GM12878 (cell line): ENCODE measurements at regions not wholly inside any gene's neighbourhood (a gene's known extent, or its start where the extent isn't known, plus 50 kb on each side); places are given as distances from the start of the nearest gene placed in this dataset.

Experiments
- BCL11A ChIP-seq: IDR thresholded peaks from 2 replicates; pipeline ENCODE4 v1.6.1; 2011; ENCODE audit warnings: low read depth, low read length
- EP300 ChIP-seq, 2 experiments: fragments of 150-350 bp in 1 of 2; IDR thresholded peaks; 2 replicates each; pipeline ENCODE4 v1.6.1; 2011 to 2012; ENCODE audit warnings: low read depth in 2 of 2, low read length in 2 of 2, borderline replicate concordance in 1 of 2, improper control_type of control experiment in 1 of 2, inconsistent platforms in 1 of 2; ENCODE audit not compliant: control insufficient read depth in 1 of 2
- EZH2 ChIP-seq: IDR thresholded peaks from 2 replicates; pipeline ENCODE4 v1.6.1; 2012; ENCODE audit warnings: low read depth, mild to moderate bottlenecking, control low read depth, inconsistent platforms, low read length, borderline replicate concordance; ENCODE audit not compliant: control insufficient read depth
- JUND ChIP-seq: IDR thresholded peaks from 2 replicates; pipeline ENCODE4 v1.6.1; 2012; ENCODE audit warnings: low read depth, mild to moderate bottlenecking, low read length, improper control_type of control experiment, moderate library complexity
- POLR2A ChIP-seq: IDR thresholded peaks from 2 replicates; pipeline ENCODE4 v1.6.1; 2011; ENCODE audit warnings: low read depth, mild to moderate bottlenecking, low read length
- POLR2AphosphoS5 ChIP-seq: IDR thresholded peaks from 2 replicates; pipeline ENCODE4 v1.6.1; 2011; ENCODE audit warnings: mild to moderate bottlenecking, low read length, inconsistent platforms
- RFX5 ChIP-seq: IDR thresholded peaks from 2 replicates; pipeline ENCODE4 v1.6.1; 2011; ENCODE audit warnings: low read depth, low read length, improper control_type of control experiment
- TAF1 ChIP-seq: IDR thresholded peaks from 2 replicates; pipeline ENCODE4 v1.6.1; 2011; ENCODE audit warnings: mild to moderate bottlenecking, low read depth, low read length, borderline replicate concordance
- ZNF207 ChIP-seq: fragments of 450-650 bp; IDR thresholded peaks from 2 replicates; pipeline ENCODE4 v1.6.1; 2014; ENCODE audit warnings: antibody characterized with exemption, mild to moderate bottlenecking, borderline replicate concordance
- TF ChIP-seq, protein P1 (sequence below), 3 experiments: IDR thresholded peaks in 2 of 3; conservative IDR thresholded peaks in 1 of 3; 2 replicates each; pipeline ENCODE4 v1.5.1; 2011; ENCODE audit warnings: low read depth in 3 of 3, low read length in 3 of 3, mild to moderate bottlenecking in 3 of 3, control low read depth in 2 of 3, moderate library complexity in 2 of 3, inconsistent platforms in 1 of 3, mixed read lengths in 1 of 3; ENCODE audit not compliant: control insufficient read depth in 2 of 3, insufficient read depth in 1 of 3; ENCODE audit errors: extremely low read depth in 1 of 3
- TF ChIP-seq, protein P2 (sequence below): IDR thresholded peaks from 2 replicates; pipeline ENCODE4 v1.6.1; 2012; ENCODE audit warnings: low read length, inconsistent platforms
- TF ChIP-seq, protein P3 (sequence below): IDR thresholded peaks from 2 replicates; pipeline ENCODE4 v1.6.1; 2012; ENCODE audit warnings: low read depth, low read length, improper control_type of control experiment

DNA sequence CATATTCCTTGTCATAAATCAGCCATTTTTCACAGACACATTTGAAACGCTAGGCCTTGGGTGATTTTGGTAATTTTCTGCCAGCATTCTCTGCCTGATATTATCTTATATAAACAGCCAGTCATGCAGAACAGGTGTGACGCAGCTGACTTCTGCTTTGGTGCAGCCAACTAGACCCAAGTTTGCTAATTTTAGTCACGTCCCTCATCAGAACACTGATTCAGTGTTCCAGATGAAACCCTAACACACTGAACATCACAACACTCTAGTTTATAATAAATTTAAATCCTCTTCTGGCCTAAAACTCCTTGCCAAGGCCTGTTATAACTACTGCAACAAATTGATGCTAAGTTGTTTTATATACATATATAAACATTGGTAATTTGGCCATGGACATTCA is 386.1 kb downstream of the SEC23A start:
- TF ChIP-seq EP300 (IDR thresholded peaks at IDR 0.05; ENCODE audit: borderline replicate concordance in 1 of 2, control insufficient read depth in 1 of 2, low read depth in 2 of 2, low read length in 2 of 2), result no peak
- TF ChIP-seq, protein P1, sequence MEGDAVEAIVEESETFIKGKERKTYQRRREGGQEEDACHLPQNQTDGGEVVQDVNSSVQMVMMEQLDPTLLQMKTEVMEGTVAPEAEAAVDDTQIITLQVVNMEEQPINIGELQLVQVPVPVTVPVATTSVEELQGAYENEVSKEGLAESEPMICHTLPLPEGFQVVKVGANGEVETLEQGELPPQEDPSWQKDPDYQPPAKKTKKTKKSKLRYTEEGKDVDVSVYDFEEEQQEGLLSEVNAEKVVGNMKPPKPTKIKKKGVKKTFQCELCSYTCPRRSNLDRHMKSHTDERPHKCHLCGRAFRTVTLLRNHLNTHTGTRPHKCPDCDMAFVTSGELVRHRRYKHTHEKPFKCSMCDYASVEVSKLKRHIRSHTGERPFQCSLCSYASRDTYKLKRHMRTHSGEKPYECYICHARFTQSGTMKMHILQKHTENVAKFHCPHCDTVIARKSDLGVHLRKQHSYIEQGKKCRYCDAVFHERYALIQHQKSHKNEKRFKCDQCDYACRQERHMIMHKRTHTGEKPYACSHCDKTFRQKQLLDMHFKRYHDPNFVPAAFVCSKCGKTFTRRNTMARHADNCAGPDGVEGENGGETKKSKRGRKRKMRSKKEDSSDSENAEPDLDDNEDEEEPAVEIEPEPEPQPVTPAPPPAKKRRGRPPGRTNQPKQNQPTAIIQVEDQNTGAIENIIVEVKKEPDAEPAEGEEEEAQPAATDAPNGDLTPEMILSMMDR (IDR thresholded peaks at IDR 0.05 in 2 of 3, conservative IDR thresholded peaks at IDR 0.05 in 1 of 3; ENCODE audit: control insufficient read depth in 2 of 3, extremely low read depth in 1 of 3, insufficient read depth in 1 of 3, low read depth in 3 of 3, low read length in 3 of 3), result no peak
- no peak for TF ChIP-seq TAF1
- TF ChIP-seq, protein P2, sequence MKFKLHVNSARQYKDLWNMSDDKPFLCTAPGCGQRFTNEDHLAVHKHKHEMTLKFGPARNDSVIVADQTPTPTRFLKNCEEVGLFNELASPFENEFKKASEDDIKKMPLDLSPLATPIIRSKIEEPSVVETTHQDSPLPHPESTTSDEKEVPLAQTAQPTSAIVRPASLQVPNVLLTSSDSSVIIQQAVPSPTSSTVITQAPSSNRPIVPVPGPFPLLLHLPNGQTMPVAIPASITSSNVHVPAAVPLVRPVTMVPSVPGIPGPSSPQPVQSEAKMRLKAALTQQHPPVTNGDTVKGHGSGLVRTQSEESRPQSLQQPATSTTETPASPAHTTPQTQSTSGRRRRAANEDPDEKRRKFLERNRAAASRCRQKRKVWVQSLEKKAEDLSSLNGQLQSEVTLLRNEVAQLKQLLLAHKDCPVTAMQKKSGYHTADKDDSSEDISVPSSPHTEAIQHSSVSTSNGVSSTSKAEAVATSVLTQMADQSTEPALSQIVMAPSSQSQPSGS, result no peak
- no peak for TF ChIP-seq EZH2
- no peak for TF ChIP-seq RFX5
- TF ChIP-seq POLR2AphosphoS5, result no peak
- TF ChIP-seq JUND, result no peak
- TF ChIP-seq, protein P3, sequence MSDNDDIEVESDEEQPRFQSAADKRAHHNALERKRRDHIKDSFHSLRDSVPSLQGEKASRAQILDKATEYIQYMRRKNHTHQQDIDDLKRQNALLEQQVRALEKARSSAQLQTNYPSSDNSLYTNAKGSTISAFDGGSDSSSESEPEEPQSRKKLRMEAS, result no peak
- no peak for TF ChIP-seq POLR2A
- TF ChIP-seq BCL11A, result no peak
- TF ChIP-seq ZNF207, result no peak
